HepG2 (cell line): ENCODE measurements at regions not wholly inside any gene's neighbourhood (a gene's known extent, or its start where the extent isn't known, plus 50 kb on each side); places are given as distances from the start of the nearest gene placed in this dataset.

Experiments used
- ATAC-seq: fragments of 200-7000 bp; cut with Tn5 transposase; 3 replicates; pipeline ENCODE4 v1.9.1; 2020; ENCODE audit warnings: mild to moderate bottlenecking, moderate library complexity
- BruUV-seq: library from RNA; stranded (reverse); fragments of 400-500 nt; replicated peaks from 2 replicates; lab custom pipeline; 2021; lab: Mats Ljungman, UMichigan
- CTCF ChIA-PET: fragments of 300-600 bp; formaldehyde crosslinking; extraction: SDS; loops from one replicate; lab custom pipeline; 2021; ENCODE audit warnings: low total read pairs, inconsistent platforms, low intra/inter-chr PET ratio; lab: Yijun Ruan, JAX
- POLR2A ChIA-PET: fragments of 350-600 bp; sonication (Branson Sonifier 250); formaldehyde crosslinking; loops from one replicate; lab custom pipeline; 2020; ENCODE audit warnings: antibody characterized with exemption, inconsistent platforms; lab: Yijun Ruan, JAX
- DNase-seq: peaks from one replicate; pipeline ENCODE4 v3.0.0-alpha.2; 2015; ENCODE audit warnings: low spot score
- FAIRE-seq: peaks from 3 replicates; lab custom pipeline; 2011; peaks lifted over from hg19 to GRCh38; lab: Jason Lieb, UNC
- H2AFZ ChIP-seq: one replicate; pipeline ENCODE4 v1.6.1; 2011; ENCODE audit warnings: low read length, inconsistent platforms
- H3K27ac ChIP-seq: fragments of 300-600 bp; 3 replicates; pipeline ENCODE4 v1.8.0; 2011; ENCODE audit warnings: mixed run types, mild to moderate bottlenecking, mixed read lengths, low read length, inconsistent platforms; ENCODE audit not compliant: insufficient read depth; ENCODE audit errors: extremely low read length
- H3K27me3 ChIP-seq, 2 experiments: fragments of 200-600 bp in 1 of 2; 2 replicates in 1 of 2; 3 replicates in 1 of 2; pipeline versions ENCODE4 v1.6.0 to v1.8.0; 2011; ENCODE audit warnings: low read length in 2 of 2, mild to moderate bottlenecking in 2 of 2, moderate library complexity in 2 of 2, inconsistent platforms in 1 of 2; ENCODE audit not compliant: insufficient read depth in 2 of 2, control insufficient read depth in 1 of 2
- H3K36me3 ChIP-seq, 2 experiments: fragments of 200-600 bp in 1 of 2; replicated peaks in 1 of 2; 2 replicates in 1 of 2; 3 replicates in 1 of 2; pipeline versions ENCODE4 v1.5.1 to v1.8.0; 2011; ENCODE audit warnings: low read length in 2 of 2, inconsistent platforms in 1 of 2; ENCODE audit not compliant: insufficient read depth in 2 of 2, control insufficient read depth in 1 of 2
- H3K4me1 ChIP-seq: 2 replicates; pipeline ENCODE4 v1.5.1; 2012; ENCODE audit warnings: low read length, inconsistent platforms; ENCODE audit not compliant: insufficient read depth
- H3K4me2 ChIP-seq: 2 replicates; pipeline ENCODE4 v1.6.0; 2011; ENCODE audit warnings: low read depth, low read length, inconsistent platforms
- H3K4me3 ChIP-seq, 3 experiments: fragments of 200-600 bp in 1 of 3; sonication (generic), shearing (Covaris generic) in 1 of 3; replicated peaks in 1 of 3; 2 replicates each; pipeline ENCODE4 v1.5.1; 2011 to 2016; ENCODE audit warnings: low read length in 3 of 3, inconsistent platforms in 2 of 3, low read depth in 2 of 3, mild to moderate bottlenecking in 2 of 3, control low read depth in 1 of 3, mixed read lengths in 1 of 3; ENCODE audit not compliant: insufficient read depth in 1 of 3
- H3K79me2 ChIP-seq: one replicate; pipeline ENCODE4 v1.6.1; 2011; ENCODE audit warnings: low read length, inconsistent platforms; ENCODE audit not compliant: insufficient read depth
- H3K9ac ChIP-seq: 2 replicates; pipeline ENCODE4 v1.6.0; 2011; ENCODE audit warnings: mild to moderate bottlenecking, low read depth, low read length, inconsistent platforms; ENCODE audit not compliant: insufficient read depth
- H3K9me3 ChIP-seq: 2 replicates; pipeline ENCODE4 v1.5.1; 2012; ENCODE audit warnings: mild to moderate bottlenecking, low read length
- H4K20me1 ChIP-seq: 2 replicates; pipeline ENCODE4 v1.6.0; 2011; ENCODE audit warnings: inconsistent platforms, mild to moderate bottlenecking, low read length, moderate library complexity; ENCODE audit not compliant: insufficient read depth
- ATAD3A ChIP-seq: sonication (generic); formaldehyde crosslinking; IDR thresholded peaks from 2 replicates; pipeline ENCODE4 v1.4.0; 2020; ENCODE audit warnings: missing genetic modification reagents
- ATF1 ChIP-seq: IDR thresholded peaks from 2 replicates; pipeline ENCODE4 v1.6.1; 2016; ENCODE audit warnings: mild to moderate bottlenecking, control low read depth
- MBNL3 ChIP-seq: fragments of 250-450 bp; sonication (Bioruptor Pico); conservative IDR thresholded peaks from 2 replicates; pipeline ENCODE4 v1.8.0; 2022; ENCODE audit warnings: mild to moderate bottlenecking, inconsistent platforms
- REXO4 ChIP-seq: sonication (generic); formaldehyde crosslinking; IDR thresholded peaks from 2 replicates; pipeline ENCODE4 v1.8.0; 2022; ENCODE audit warnings: missing genetic modification reagents, mild to moderate bottlenecking, borderline replicate concordance
- SALL1 ChIP-seq: sonication (generic); formaldehyde crosslinking; IDR thresholded peaks from 2 replicates; pipeline ENCODE4 v1.8.0; 2022; ENCODE audit warnings: mild to moderate bottlenecking, missing genetic modification reagents
- TBP ChIP-seq: sonication (generic); formaldehyde crosslinking; IDR thresholded peaks from 2 replicates; pipeline ENCODE4 v1.5.0; 2020; ENCODE audit warnings: missing genetic modification reagents
- ZBTB1 ChIP-seq: sonication (generic); formaldehyde crosslinking; IDR thresholded peaks from 2 replicates; pipeline ENCODE4 v1.4.0; 2020; ENCODE audit warnings: missing genetic modification reagents, borderline replicate concordance
- ZBTB2 ChIP-seq: sonication (generic); formaldehyde crosslinking; IDR thresholded peaks from 2 replicates; pipeline ENCODE4 v1.8.0; 2022; ENCODE audit warnings: low read depth, missing genetic modification reagents
- in situ Hi-C: cut with HindIII; loops from 2 replicates; pipeline ENCODE4 v1.10.0; 2017; ENCODE audit warnings: low pct_unique_long_range_greater_than_20kb; ENCODE audit not compliant: extremely low pct_ligation_motif_present
- intact Hi-C: fragments of 100-400 bp; cut with micrococcal nuclease; formaldehyde crosslinking; loops from one replicate; pipeline ENCODE4 v1.10.0; 2022; ENCODE audit not compliant: unreplicated experiment
- TF ChIP-seq, protein P1 (sequence below): sonication (generic); formaldehyde crosslinking; IDR thresholded peaks from 2 replicates; pipeline ENCODE4 v1.5.1; 2020; ENCODE audit warnings: mild to moderate bottlenecking, missing genetic modification reagents, borderline replicate concordance

DNA sequence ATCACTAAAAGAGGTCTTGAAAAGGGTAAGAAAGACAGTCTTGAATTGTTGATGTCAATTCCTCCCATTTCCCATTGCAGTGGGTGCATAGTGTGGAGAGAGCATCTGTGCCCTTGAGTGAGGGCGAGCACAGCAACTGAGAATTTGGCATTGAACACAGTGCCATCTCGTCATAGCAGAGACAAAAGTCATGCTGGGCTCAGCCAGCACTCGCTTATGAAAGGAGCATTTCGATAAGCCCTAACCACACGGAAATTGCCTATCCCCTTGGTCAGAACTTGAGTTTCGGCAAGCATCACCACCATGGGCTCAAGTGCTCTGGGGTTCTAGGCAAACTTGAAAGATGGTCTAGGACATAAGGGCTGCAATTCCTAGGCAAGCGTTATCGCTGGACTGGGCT, 712.8 kb upstream of the CDH10 start (continued):
- TF ChIP-seq, protein P1, sequence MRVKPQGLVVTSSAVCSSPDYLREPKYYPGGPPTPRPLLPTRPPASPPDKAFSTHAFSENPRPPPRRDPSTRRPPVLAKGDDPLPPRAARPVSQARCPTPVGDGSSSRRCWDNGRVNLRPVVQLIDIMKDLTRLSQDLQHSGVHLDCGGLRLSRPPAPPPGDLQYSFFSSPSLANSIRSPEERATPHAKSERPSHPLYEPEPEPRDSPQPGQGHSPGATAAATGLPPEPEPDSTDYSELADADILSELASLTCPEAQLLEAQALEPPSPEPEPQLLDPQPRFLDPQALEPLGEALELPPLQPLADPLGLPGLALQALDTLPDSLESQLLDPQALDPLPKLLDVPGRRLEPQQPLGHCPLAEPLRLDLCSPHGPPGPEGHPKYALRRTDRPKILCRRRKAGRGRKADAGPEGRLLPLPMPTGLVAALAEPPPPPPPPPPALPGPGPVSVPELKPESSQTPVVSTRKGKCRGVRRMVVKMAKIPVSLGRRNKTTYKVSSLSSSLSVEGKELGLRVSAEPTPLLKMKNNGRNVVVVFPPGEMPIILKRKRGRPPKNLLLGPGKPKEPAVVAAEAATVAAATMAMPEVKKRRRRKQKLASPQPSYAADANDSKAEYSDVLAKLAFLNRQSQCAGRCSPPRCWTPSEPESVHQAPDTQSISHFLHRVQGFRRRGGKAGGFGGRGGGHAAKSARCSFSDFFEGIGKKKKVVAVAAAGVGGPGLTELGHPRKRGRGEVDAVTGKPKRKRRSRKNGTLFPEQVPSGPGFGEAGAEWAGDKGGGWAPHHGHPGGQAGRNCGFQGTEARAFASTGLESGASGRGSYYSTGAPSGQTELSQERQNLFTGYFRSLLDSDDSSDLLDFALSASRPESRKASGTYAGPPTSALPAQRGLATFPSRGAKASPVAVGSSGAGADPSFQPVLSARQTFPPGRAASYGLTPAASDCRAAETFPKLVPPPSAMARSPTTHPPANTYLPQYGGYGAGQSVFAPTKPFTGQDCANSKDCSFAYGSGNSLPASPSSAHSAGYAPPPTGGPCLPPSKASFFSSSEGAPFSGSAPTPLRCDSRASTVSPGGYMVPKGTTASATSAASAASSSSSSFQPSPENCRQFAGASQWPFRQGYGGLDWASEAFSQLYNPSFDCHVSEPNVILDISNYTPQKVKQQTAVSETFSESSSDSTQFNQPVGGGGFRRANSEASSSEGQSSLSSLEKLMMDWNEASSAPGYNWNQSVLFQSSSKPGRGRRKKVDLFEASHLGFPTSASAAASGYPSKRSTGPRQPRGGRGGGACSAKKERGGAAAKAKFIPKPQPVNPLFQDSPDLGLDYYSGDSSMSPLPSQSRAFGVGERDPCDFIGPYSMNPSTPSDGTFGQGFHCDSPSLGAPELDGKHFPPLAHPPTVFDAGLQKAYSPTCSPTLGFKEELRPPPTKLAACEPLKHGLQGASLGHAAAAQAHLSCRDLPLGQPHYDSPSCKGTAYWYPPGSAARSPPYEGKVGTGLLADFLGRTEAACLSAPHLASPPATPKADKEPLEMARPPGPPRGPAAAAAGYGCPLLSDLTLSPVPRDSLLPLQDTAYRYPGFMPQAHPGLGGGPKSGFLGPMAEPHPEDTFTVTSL (CRISPR knock-in tag), result no peak
- TF ChIP-seq SALL1 (no peak), ZBTB2 (CRISPR knock-in tag) (no peak), REXO4 (CRISPR knock-in tag) (no peak), ZBTB1 (no peak)

GRCh38 chr5:25349746-25350145, 705.0 kb upstream of the CDH10 start:
- H3K27ac ChIP-seq, result no peak overlapping the region
- H3K4me2 ChIP-seq, result no peak overlapping the region
- no TSS peak for BruUV-seq
- intact Hi-C loops, result no loop called here
- H2AFZ ChIP-seq, result no peak overlapping the region
- no peaks in the 10 kb centered on the region for H3K36me3 ChIP-seq
- H3K9me3 ChIP-seq, result peaks cover 29% of the 10 kb centered on the region
- FAIRE-seq (no peak), DNase-seq (no peak), ATAC-seq (no peak)
- ChIA-PET POLR2A (no interaction called here), CTCF (no interaction called here)
- H3K4me3 ChIP-seq, result no peak overlapping the region
- H3K27me3 ChIP-seq, result no peaks in the 10 kb centered on the region
- no peak overlapping the region for H3K9ac ChIP-seq
- H3K4me1 ChIP-seq, result no peaks in the 10 kb centered on the region
- in situ Hi-C loops, result no loop called here
- H3K79me2 ChIP-seq, result no peaks in the 10 kb centered on the region
- no peak for TF ChIP-seq ATF1 (CRISPR knock-in tag)
- TF ChIP-seq MBNL3 (CRISPR knock-in tag), result no peak
- no peak for TF ChIP-seq ATAD3A (CRISPR knock-in tag)
- no peak for TF ChIP-seq TBP (CRISPR knock-in tag)
- H4K20me1 ChIP-seq, result no peaks in the 10 kb centered on the region
